IMR-90 (cell line): ENCODE measurements at regions not wholly inside any gene's neighbourhood (a gene's known extent, or its start where the extent isn't known, plus 50 kb on each side); places are given as distances from the start of the nearest gene placed in this dataset.

Experiments
- ATAC-seq: fragments of 200-7000 bp; cut with Tn5 transposase; 2 replicates; pipeline ENCODE4 v1.9.1; 2020; ENCODE audit warnings: low read depth, mild to moderate bottlenecking, moderate library complexity
- BruUV-seq: library from RNA; stranded (reverse); fragments of 400-500 nt; replicated peaks from 2 replicates; lab custom pipeline; 2021; lab: Mats Ljungman, UMichigan
- CTCF ChIA-PET: fragments of 300-600 bp; formaldehyde crosslinking; extraction: SDS; loops from one replicate; lab custom pipeline; 2021; ENCODE audit warnings: antibody characterized with exemption; lab: Yijun Ruan, JAX
- POLR2A ChIA-PET: fragments of 300-600 bp; sonication (Branson Sonifier 250); formaldehyde crosslinking; loops from one replicate; lab custom pipeline; 2022; ENCODE audit warnings: antibody characterized with exemption; ENCODE audit not compliant: unreplicated experiment; lab: Charles Lee
- DNase-seq: peaks from one replicate; pipeline ENCODE4 v3.0.0; 2013
- H2AFZ ChIP-seq: replicated peaks from 2 replicates; pipeline ENCODE3; 2013; ENCODE audit warnings: low read length, mild to moderate bottlenecking; ENCODE audit not compliant: poor library complexity
- H2AK5ac ChIP-seq: 2 replicates; pipeline ENCODE4 v1.6.1; 2013; ENCODE audit warnings: low read depth, low read length, inconsistent platforms
- H2AK9ac ChIP-seq: replicated peaks from 2 replicates; pipeline ENCODE3; 2013; ENCODE audit warnings: mild to moderate bottlenecking, low read depth, low read length, moderate library complexity; ENCODE audit not compliant: poor library complexity
- H2BK120ac ChIP-seq: 2 replicates; pipeline ENCODE4 v1.6.1; 2013; ENCODE audit warnings: low read depth, low read length, inconsistent platforms
- H2BK15ac ChIP-seq: 3 replicates; pipeline ENCODE4 v1.6.1; 2013; ENCODE audit warnings: low read depth, low read length, inconsistent platforms
- H2BK20ac ChIP-seq: 2 replicates; pipeline ENCODE4 v1.6.1; 2013; ENCODE audit warnings: low read depth, mild to moderate bottlenecking, inconsistent platforms, low read length, moderate library complexity
- H2BK5ac ChIP-seq: 2 replicates; pipeline ENCODE4 v1.6.1; 2013; ENCODE audit warnings: mild to moderate bottlenecking, low read depth, low read length, inconsistent platforms; ENCODE audit not compliant: poor library complexity, severe bottlenecking
- H3K14ac ChIP-seq: replicated peaks from 2 replicates; pipeline ENCODE4 v1.6.1; 2013; ENCODE audit warnings: low read depth, low read length, inconsistent platforms
- H3K18ac ChIP-seq: 2 replicates; pipeline ENCODE4 v1.6.1; 2013; ENCODE audit warnings: low read depth, low read length, control low read depth
- H3K23ac ChIP-seq: 2 replicates; pipeline ENCODE4 v1.6.1; 2013; ENCODE audit warnings: low read depth, low read length, inconsistent platforms
- H3K27ac ChIP-seq: 2 replicates; pipeline ENCODE4 v1.5.1; 2013; ENCODE audit warnings: mild to moderate bottlenecking, control low read depth, low read length; ENCODE audit not compliant: insufficient read depth
- H3K27me3 ChIP-seq: 2 replicates; pipeline ENCODE4 v1.6.1; 2013; ENCODE audit warnings: low read length; ENCODE audit not compliant: control insufficient read depth, insufficient read depth
- H3K36me3 ChIP-seq: 2 replicates; pipeline ENCODE4 v1.6.1; 2013; ENCODE audit warnings: low read length, mixed read lengths; ENCODE audit not compliant: control insufficient read depth, insufficient read depth
- H3K4ac ChIP-seq: 2 replicates; pipeline ENCODE4 v1.6.1; 2013; ENCODE audit warnings: low read depth, low read length, inconsistent platforms
- H3K4me1 ChIP-seq: 2 replicates; pipeline ENCODE4 v1.6.1; 2013; ENCODE audit warnings: low read length, mixed read lengths; ENCODE audit not compliant: control insufficient read depth, insufficient read depth
- H3K4me2 ChIP-seq: 2 replicates; pipeline ENCODE4 v1.6.1; 2013; ENCODE audit warnings: low read depth, mild to moderate bottlenecking, control low read depth, low read length, moderate library complexity
- H3K4me3 ChIP-seq: 2 replicates; pipeline ENCODE4 v1.5.1; 2013; ENCODE audit warnings: low read depth, mild to moderate bottlenecking, control low read depth, low read length, moderate library complexity; ENCODE audit not compliant: insufficient read depth
- H3K56ac ChIP-seq: 2 replicates; pipeline ENCODE4 v1.6.1; 2013; ENCODE audit warnings: low read length, inconsistent platforms; ENCODE audit not compliant: insufficient read depth; ENCODE audit errors: extremely low read depth
- H3K79me1 ChIP-seq, 2 experiments: 2 replicates each; pipeline ENCODE4 v1.6.1; 2013; ENCODE audit warnings: low read length in 2 of 2, inconsistent platforms in 1 of 2, low read depth in 1 of 2
- H3K9ac ChIP-seq: 2 replicates; pipeline ENCODE4 v1.6.1; 2013; ENCODE audit warnings: low read depth, low read length, control low read depth
- H3K9me1 ChIP-seq: 2 replicates; pipeline ENCODE4 v1.6.1; 2013; ENCODE audit warnings: low read length, inconsistent platforms; ENCODE audit not compliant: insufficient read depth
- H3K9me3 ChIP-seq: 2 replicates; pipeline ENCODE4 v1.6.1; 2013; ENCODE audit warnings: low read length; ENCODE audit not compliant: control insufficient read depth, insufficient read depth
- H4K20me1 ChIP-seq: 2 replicates; pipeline ENCODE4 v1.6.1; 2013; ENCODE audit warnings: low read length, inconsistent platforms; ENCODE audit not compliant: insufficient read depth
- H4K5ac ChIP-seq: 2 replicates; pipeline ENCODE4 v1.6.1; 2013; ENCODE audit warnings: mild to moderate bottlenecking, low read depth, low read length, control low read depth
- H4K8ac ChIP-seq, 2 experiments: 2 replicates each; pipeline ENCODE4 v1.6.1; 2013; ENCODE audit warnings: low read depth in 2 of 2, low read length in 2 of 2, control low read depth in 1 of 2, inconsistent platforms in 1 of 2
- H4K91ac ChIP-seq: 2 replicates; pipeline ENCODE4 v1.6.1; 2013; ENCODE audit warnings: low read depth, low read length, inconsistent platforms; ENCODE audit not compliant: insufficient read depth
- MAFK ChIP-seq: IDR thresholded peaks from 2 replicates; pipeline ENCODE4 v1.6.1; 2012; ENCODE audit warnings: low read depth, low read length, improper control_type of control experiment
- MAZ ChIP-seq: IDR thresholded peaks from 2 replicates; pipeline ENCODE4 v1.6.1; 2012; ENCODE audit warnings: low read depth, mild to moderate bottlenecking, low read length, improper control_type of control experiment, moderate library complexity, borderline replicate concordance
- WGBS, 2 experiments: methylation state at CpG; one replicate each; pipeline versions ENCODE4 v1.1.5 to v1.1.7; 2013; ENCODE audit warnings: missing lambda C conversion rate in 2 of 2; ENCODE audit not compliant: insufficient read length in 1 of 2; ENCODE audit errors: extremely low coverage in 2 of 2; 5-methylcytosine and 5-hydroxymethylcytosine counted together
- dilution Hi-C: fragments of 300-500 bp; cut with HindIII; formaldehyde crosslinking; loops from one replicate; pipeline ENCODE4 v1.14.3; 2018; ENCODE audit warnings: low sequenced_read_pairs; ENCODE audit not compliant: unreplicated experiment
- in situ Hi-C: fragments of 300-500 bp; cut with MboI; formaldehyde crosslinking; loops from 3 replicates; pipeline ENCODE4 v1.14.3; 2019; ENCODE audit warnings: low sequenced_read_pairs, inconsistent platforms, mixed read lengths
- intact Hi-C: fragments of 100-400 bp; cut with micrococcal nuclease; formaldehyde crosslinking; loops from 2 replicates; pipeline ENCODE4 v1.10.0; 2022

DNA sequence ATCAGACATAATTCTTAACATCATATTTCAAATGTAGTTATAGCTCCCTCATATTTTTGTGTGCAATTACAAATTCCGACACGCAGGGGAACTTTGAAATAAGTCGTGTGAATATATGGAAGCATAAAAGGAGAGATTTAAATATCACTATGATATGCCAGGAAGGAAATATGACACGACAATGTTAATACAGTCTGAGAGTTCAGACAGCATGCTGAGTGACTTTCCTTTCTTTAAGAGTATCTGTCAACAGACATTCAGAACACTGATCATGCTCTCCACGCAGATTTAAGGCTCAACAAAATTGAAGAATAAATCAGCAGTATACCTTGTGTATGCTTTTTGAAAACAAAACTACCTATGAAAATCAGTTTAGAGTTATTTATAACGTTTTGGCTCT lies 232.6 kb upstream of the CARD18 start:
- no peak overlapping the region for H2BK5ac ChIP-seq
- no peak overlapping the region for H3K56ac ChIP-seq
- no peak overlapping the region for H2BK15ac ChIP-seq
- in situ Hi-C loops (no loop called here), dilution Hi-C loops (no loop called here), intact Hi-C loops (no loop called here)
- ChIA-PET POLR2A (no interaction called here), CTCF (interaction anchor here (0.5 kb wide), 1 partner anchor 335 kb away, joined by 3 read pairs; no protein-coding TSS in a partner anchor)
- no peak overlapping the region for H3K18ac ChIP-seq
- DNase-seq (no peak), ATAC-seq (no peak)
- H4K91ac ChIP-seq, result no peak overlapping the region
- H4K8ac ChIP-seq, result no peak overlapping the region
- H3K36me3 ChIP-seq, result no peaks in the 10 kb centered on the region
- no peaks in the 10 kb centered on the region for H3K27me3 ChIP-seq
- BruUV-seq, result no TSS peak
- no peak overlapping the region for H3K23ac ChIP-seq
- no peak overlapping the region for H3K4me2 ChIP-seq
- H2AK9ac ChIP-seq, result no peak overlapping the region
- no peak overlapping the region for H4K5ac ChIP-seq
- H3K9me3 ChIP-seq, result peaks cover 5% of the 10 kb centered on the region; the same call in 1 of the 2 replicates
- H2AK5ac ChIP-seq, result no peak overlapping the region
- no peak overlapping the region for H3K9ac ChIP-seq
- H3K14ac ChIP-seq, result no peak overlapping the region
- no peak overlapping the region for H3K27ac ChIP-seq
- no peaks in the 10 kb centered on the region for H3K9me1 ChIP-seq
- H3K4me1 ChIP-seq, result no peaks in the 10 kb centered on the region
- TF ChIP-seq MAFK (no peak), MAZ (no peak)
- H2BK120ac ChIP-seq, result no peak overlapping the region
- no peak overlapping the region for H2BK20ac ChIP-seq
- H3K4ac ChIP-seq, result no peak overlapping the region
- H3K79me1 ChIP-seq, result no peaks in the 10 kb centered on the region
- H2AFZ ChIP-seq, result no peak overlapping the region
- no peaks in the 10 kb centered on the region for H4K20me1 ChIP-seq
- no CpG with 5 or more reads among the region's 6 CpGs for WGBS, 2 experiments
- no peak overlapping the region for H3K4me3 ChIP-seq
